VCaP (cell line): ENCODE measurements at regions not wholly inside any gene's neighbourhood (a gene's known extent, or its start where the extent isn't known, plus 50 kb on each side); places are given as distances from the start of the nearest gene placed in this dataset.

Experiments
- H3K27ac ChIP-seq: fragments of 450-650 bp; 2 replicates; pipeline ENCODE4 v1.5.1; 2017
- TF ChIP-seq, protein P1 (sequence below): fragments of 450-650 bp; conservative IDR thresholded peaks from 2 replicates; pipeline ENCODE4 v1.5.1; 2017; ENCODE audit warnings: mild to moderate bottlenecking, moderate library complexity

DNA sequence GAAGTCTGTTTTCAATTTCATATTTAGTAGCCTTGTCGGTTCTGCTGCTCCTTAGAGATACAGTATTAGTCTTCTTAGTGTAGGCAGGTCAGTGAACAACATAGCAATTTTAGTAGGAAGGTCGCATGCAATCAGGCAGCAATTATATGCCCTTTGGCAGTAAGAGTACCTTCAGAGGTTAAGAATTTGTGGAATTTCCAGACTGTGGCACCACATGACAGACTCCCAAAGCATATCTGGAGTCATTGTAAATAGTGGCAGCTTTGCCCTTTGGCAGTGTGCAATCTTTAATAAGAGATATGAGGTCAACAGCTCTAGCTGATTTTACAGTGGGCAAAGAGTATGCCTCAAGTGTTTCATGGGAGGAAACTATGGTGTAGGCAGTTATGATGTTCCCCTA lies 1532.5 kb upstream of the CADM2 start:
- TF ChIP-seq, protein P1, sequence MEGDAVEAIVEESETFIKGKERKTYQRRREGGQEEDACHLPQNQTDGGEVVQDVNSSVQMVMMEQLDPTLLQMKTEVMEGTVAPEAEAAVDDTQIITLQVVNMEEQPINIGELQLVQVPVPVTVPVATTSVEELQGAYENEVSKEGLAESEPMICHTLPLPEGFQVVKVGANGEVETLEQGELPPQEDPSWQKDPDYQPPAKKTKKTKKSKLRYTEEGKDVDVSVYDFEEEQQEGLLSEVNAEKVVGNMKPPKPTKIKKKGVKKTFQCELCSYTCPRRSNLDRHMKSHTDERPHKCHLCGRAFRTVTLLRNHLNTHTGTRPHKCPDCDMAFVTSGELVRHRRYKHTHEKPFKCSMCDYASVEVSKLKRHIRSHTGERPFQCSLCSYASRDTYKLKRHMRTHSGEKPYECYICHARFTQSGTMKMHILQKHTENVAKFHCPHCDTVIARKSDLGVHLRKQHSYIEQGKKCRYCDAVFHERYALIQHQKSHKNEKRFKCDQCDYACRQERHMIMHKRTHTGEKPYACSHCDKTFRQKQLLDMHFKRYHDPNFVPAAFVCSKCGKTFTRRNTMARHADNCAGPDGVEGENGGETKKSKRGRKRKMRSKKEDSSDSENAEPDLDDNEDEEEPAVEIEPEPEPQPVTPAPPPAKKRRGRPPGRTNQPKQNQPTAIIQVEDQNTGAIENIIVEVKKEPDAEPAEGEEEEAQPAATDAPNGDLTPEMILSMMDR, result no peak
- H3K27ac ChIP-seq, result no peak overlapping the region

DNA sequence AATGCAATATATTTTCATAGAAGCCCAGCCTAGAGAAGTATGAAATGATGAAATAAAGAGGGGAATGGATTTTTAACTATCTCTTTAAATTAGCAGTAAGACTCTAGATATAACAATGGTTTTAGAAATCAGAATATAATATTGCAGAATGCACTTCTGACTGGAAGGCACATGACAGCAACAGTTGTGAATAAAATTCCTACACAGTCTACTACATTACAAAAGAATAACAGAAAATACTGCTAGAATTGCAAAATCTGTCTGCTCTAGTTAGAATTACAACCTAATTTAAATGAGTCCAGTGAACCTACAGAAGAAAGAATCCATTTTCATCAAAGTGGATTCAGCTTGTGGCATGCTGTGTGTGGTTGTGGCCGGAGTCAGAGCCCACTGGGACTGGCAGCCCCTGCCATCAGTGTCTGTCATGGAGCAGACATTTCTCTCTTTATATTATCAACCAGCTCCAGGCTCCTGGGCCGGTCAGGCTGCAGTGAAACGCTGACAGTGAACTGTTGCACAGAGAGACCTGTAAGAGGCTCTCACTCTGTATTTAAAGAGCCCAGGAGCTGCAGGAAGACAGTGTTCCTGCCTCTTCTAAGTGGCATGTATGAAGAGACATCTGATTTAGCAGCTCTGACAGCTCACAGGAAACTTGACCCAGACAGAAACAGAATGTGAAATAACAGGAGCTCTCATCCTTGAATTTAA lies 1523.8 kb upstream of the CADM2 start:
- TF ChIP-seq, protein P1, result no peak
- H3K27ac ChIP-seq, result no peak overlapping the region

DNA sequence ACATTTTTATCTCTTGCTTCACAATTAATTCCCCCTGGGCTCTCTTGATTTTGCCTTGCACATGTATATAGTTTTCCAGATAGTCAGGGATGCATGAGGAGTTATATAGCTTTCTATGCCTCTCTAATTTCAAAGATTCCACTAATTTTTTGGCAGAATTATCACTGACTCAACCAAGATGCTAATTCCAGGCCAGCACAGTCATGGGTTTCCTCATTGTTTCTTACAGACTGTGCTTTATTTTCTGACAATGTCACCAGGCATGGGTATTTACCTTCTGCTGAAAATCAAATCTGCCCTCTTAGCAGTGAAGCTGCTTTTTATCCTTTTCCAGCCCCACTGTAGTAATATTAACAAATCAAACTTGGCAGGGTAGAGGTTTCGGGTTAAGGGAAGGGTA lies 1520.6 kb upstream of the CADM2 start:
- TF ChIP-seq, protein P1, result no peak
- no peak overlapping the region for H3K27ac ChIP-seq

DNA sequence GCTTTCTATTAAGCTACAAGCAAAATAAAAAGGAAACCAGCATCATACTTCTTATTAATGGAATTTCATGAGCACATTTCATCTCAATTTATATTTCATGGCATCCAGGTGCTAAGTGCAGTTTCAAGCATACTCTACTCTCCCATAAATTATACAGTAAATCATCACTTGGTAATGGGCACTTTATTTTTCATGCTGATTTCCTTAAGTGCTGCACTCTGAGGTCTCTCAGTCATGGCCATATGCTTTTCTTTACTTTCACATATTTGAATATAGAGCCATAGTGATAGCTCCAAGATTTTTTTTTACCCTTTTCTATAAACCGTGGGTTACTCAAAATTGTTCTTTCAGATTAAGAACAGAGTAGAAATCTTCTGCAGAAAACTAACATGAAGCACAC lies 1505.7 kb upstream of the CADM2 start:
- TF ChIP-seq, protein P1, result no peak
- H3K27ac ChIP-seq, result no peak overlapping the region

DNA sequence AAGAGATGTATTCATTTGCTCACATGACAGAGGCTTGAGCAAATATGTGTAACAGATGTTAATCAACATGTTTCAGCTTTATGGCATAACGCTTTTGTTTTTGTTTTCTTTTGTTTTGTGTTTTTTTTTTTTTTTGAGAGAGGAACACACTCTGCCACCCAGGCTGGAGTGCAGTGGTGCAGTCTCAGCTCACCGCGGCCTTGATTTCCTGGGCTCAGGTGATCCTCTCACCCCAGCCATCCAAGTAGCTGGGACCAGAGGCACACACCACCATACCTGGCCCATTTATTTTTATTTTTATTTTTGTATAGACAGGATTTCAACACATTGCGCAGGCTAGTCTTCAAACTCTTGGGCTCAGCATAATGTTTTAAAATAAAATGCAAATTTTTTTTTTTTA lies 1504.4 kb upstream of the CADM2 start:
- no peak overlapping the region for H3K27ac ChIP-seq
- TF ChIP-seq, protein P1, result no peak

DNA sequence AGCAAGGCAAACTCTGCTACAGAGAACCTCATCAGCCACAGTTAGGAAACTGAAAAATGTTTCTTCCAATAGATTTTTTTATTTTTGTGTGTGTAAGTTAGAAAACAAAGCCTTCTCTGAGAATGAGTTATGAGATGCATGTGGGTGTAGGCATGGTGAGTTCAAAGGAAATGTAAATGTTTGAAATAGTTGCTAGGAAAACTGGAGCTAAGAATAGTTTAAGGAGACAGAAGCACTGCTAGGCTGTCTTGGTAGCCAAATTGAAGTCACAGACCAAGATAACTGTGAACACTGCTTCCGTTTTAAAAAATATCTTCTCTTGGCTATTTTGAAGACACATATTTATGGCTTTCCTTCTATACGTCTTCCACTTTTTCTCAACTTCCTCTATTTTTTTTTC lies 1501.2 kb upstream of the CADM2 start:
- TF ChIP-seq, protein P1, result no peak
- H3K27ac ChIP-seq, result no peak overlapping the region

DNA sequence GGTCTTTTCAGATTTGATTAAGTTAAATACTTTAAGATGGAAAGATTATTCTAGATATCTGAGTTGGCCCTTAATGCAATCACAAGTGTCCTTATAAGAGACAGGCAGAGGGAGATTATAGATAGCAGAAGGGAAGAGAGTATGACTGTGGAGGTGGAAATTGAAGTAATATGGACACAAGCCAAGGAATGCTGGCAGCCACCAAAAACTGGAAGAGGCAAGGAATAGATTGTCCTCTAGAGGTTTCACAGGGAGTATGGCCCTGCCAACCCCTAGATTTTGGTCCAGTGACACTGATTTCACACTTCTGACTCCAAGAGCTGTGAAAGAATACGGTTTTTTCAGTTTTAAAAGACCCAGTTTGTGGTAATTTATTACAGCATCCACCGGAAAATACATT lies 1498.7 kb upstream of the CADM2 start:
- no peak overlapping the region for H3K27ac ChIP-seq
- TF ChIP-seq, protein P1, result no peak
